DMS53 (cell line): ENCODE measurements at regions not wholly inside any gene's neighbourhood (a gene's known extent, or its start where the extent isn't known, plus 50 kb on each side); places are given as distances from the start of the nearest gene placed in this dataset.
A peak's percentile ranks its signal among the peaks of the same experiment; 100 is the strongest.

Source experiments
- DNase-seq: peaks from one replicate; lab custom pipeline; 2025; lab: John Stamatoyannopoulos, UW

DNA sequence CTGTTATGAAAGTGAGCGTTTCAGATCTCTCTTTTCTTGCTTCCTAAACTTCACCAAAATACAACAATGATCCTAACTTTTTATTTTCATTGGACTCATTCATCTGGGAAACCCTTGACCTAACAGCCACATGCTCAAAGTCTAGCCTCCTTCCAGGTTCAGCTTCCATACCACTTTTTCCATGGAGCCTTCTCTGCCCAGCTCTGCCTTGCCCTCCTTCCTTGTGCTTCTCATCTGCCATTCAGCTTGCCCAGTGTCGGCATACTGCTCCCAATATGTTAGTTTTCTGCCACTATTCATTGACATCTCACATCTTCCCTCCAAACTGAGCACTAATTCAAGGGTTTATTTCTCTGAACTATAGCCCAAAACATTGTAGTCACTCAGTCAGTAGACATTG lies 214.7 kb downstream of the RAD51AP2 start:
- no peak for DNase-seq

DNA sequence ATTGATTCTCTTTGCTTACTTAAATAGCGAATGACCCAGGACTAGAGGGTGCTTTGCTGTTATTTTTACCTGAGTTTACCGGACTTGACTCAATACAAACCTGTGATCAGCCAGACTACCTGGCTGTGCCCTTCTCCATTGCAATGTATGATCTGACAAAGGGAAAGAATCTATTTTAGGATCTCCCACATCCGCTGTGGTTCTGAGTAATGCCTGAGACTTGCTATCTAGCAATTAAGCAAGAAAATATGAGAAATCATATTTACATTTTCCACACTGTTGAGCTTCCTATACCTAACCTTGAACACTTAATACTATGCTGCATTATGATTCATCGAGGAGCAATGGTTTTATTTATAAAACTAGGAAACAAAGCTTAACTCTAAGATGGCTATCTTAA lies 215.2 kb downstream of the RAD51AP2 start:
- no peak for DNase-seq

DNA sequence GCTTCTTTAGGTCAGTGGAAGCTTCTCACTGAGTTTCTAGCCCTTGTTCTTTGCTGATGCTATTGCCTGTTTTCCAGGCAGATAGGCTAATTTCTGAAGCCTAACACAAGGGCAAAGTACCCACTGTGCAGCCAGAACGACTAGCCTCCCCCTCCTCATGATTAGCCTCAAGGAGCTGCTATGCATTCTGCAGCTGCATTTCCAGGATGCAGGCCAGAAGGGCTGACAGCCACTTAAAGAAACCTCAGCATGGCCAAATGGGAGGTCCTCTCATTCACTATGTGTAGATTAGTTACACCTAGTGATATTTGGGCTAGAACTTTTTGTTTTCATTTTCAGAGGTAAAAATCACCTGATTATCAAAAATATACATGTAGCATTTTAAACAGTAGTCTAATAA lies 216.0 kb downstream of the RAD51AP2 start:
- DNase-seq, result no peak

DNA sequence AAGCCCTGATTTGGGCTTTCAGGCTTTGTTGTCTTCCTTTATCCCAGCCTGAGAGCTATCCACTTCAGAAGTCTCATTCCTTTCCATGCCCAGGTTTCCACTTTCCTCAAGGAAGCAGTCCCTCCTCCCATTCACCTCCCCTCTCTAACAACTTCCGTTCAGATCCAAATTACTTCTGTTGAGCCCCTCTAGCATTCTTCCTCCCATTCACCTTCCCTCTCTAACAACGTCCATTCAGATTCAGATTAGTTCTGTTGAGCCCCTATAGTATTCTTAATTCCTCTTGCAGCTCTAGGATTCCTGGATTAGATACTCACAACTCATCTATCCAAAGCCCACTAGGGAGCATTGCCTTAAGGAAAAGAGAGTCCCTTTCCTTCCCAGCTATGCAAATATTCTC lies 216.8 kb downstream of the RAD51AP2 start:
- DNase-seq, result no peak

DNA sequence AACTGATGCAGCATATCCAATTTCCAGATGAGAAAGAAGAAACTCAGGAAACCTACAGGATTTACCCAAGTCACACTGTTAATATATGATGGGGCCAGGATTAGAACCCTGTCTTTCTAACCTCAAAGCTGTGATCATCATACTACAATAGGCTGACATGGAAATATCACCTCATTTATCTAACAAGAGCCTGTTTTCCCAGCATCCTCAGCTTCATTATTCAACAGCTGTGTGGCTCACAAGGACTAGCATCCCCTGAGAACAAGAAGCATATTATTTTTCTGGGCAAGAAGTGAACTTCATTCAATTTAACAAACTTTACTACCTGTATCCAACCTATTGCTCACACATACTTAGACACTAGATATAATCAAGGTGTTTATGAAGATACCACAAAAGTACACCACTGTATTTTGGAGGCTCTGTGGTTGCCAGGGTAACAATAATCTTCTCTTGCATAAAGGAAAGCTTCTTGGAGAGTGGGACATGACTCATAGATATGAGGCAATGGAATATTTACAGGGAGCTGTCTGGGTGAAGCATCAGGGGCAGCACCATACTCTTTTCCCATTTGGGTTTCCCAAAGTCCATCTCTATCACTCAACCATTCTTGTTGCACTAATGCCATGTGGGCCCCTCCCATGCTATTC lies 218.2 kb downstream of the RAD51AP2 start:
- peak; percentile 38 for DNase-seq

DNA sequence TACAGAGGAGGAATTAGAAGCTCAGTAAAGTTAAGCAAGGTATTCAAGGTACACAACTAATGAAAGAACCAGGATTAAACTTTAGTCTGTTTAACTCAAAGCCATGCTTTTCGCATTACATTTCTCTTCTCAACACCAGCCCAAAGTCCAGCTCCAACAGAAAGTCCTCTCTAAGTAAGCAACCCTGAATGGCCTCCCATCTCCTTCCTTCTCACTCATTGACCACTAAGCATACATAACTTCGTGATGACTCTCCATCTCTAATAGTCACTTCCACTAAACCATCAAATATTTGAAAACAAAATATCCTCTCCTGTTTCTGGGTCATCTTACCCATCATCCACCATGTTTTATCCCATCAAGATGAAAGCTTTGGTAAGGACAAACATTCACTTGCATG lies 219.8 kb downstream of the RAD51AP2 start:
- DNase-seq, result no peak

DNA sequence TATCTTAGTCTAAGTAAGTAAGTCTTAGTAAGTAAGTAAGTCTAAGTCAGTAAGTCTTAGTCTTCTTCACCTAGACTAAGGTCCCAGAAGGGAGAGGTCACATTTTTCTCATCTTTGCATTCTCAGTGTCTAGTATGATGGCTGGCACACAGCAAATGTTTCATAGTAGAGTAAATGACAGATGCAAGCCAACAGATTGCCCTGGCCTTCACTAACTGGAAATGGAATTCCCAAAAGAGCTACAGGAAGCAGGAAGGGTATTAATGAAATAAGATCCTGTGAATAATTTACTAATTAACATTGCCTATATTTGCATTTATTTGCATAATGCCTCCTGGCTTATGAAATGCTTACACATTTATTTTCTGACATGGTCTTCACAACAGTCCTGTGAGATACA lies 221.6 kb downstream of the RAD51AP2 start:
- DNase-seq, result no peak

DNA sequence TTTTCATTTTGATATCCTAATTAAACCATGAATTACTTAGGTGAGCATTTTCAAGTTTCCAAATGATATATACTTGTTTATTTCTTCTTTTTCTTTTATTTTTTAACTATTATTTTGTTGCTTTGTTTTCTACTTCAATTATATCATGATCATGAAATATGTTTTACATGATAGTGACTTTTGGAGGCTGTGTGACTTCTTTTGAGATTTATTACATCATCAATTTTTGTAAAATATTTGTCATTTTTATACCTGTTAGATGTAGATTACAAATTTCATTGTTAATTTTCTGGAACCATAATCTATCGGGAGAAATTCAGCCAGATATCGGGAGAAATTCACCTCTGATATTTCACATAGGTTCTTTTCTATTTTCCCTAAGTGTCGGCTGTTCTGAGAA lies 228.6 kb downstream of the RAD51AP2 start:
- DNase-seq, result no peak

DNA sequence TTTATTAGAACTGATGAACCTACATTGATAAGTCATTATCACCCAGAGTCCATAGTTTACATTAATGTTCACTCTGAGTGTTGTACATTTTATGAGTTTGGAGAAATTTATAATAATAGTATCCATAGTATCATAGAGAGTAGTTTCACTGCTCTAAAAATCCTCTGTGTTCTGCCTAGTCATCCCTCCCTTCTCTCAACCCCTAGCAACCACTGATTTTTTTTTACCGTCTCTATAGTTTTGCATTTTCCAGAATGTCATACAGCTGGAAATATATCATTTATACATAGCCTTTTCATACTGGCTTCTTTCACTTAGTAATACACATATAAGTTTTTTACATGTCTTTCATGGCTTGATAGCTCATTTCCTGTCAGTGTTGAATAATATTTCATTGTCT lies 231.1 kb downstream of the RAD51AP2 start:
- no peak for DNase-seq

DNA sequence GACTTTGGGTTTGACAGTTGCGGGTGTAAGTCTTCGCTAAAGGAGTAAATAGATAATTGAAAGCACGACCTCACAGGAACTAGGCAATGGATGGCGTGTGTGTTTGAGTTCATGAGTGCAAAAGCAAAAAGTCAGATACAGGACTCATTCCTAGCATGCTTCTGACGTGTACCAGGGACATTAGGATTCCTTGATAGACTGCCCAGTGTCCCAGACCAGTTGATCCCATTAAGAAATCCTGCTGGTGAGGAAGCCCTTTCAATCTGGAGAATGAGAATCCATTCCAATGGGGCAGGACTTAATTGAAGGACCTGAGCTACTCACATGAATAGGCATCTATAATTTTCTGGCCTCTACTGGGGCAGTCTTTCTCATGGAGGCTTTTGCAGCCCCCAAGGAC lies 235.4 kb downstream of the RAD51AP2 start:
- no peak for DNase-seq

DNA sequence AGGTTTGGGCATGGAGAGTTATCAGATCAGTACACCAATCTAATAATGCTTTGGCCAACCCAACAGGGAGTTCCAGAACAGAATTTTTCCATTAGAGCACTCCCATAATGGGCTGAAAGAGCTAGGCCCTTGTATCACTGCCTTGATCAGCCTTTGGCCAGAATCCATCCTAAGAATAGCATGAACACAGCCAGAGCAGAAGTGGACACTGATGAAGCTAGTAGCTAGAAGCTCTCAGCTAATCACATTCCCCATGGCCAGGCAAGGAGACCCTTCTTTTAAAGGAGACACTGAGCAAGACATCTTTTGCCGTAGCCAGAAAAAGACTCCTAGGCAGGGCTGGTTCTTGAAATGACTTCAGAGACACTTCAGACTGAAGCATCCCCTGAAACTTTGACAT lies 236.0 kb downstream of the RAD51AP2 start:
- DNase-seq, result no peak

DNA sequence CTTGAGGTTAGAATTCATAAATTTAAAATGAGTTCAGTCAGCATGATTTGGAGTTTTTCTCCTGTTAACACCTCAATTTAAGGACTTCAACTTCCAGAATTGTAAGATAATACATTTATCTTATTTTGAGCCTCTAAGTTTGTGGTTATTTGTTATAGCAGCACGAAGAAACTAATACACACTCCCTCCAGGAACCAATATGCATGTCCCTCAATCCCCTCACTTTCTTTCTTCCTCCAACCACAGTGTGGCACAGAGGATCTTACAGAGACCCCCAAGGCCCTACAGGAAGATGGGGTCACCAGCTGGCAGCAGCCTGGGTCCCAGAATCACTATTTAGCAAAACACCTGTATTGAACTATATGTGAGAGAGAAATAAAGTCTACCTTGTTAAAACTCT lies 242.0 kb downstream of the RAD51AP2 start:
- DNase-seq, result no peak

DNA sequence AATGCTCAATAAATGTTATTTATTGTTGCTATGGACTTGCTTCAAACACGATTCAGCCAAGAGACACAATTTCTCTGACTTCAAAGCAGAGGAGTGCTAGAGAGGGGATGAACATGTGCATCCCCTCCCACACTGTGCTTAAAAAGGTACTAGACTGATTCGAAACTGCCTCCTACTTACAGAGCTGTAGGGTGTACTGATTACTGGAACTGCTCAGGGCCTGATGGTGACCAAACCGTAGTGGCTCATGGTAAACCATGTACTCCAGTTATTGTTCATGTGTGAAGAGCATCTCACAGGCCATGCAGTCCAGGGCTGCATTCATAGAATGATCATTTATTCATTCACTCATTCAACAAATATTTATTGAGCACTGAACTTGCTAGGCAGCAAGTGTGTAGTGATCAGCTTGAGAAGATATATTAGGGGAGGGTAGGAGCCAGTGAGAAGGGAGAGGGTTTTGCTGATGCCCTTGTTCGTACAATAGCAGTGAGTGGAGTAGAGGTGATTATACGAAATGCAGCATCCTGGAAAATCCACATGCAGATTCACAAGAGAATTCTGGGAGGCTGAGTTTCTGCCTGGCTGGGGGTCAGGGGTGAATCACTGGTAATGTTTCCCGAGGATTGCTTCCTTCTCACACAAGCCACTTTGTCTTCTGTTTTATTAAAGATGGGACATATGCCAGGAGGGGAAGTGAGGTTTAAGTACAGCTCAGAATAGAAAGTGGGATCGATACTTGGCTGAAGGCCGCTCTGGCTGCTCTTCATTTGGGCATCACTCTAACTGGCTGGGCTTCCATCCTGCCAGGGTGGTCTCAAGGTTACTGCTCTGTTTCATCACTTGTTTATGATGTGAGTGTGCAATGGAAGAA lies 245.4 kb downstream of the RAD51AP2 start:
- DNase-seq, result peak; percentile 1

DNA sequence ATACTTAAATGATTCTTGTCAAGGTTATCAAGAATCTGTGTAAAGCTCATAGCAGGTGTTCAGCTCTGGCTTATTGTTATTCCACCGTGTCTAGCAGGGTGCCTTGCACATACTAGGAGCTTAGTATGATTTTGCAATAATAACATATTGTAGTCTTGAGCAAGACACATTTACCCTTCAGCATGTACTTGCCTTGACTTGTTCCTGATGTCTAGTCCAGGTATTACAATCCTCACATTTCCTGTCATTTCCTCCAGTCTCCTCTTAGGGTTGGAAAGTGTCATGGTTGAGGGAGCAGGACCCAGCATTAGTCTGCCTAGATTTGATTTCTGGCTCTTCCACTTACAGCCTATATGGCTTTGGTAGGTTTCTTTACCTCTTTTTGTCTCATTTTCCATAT lies 246.1 kb downstream of the RAD51AP2 start:
- DNase-seq, result no peak

DNA sequence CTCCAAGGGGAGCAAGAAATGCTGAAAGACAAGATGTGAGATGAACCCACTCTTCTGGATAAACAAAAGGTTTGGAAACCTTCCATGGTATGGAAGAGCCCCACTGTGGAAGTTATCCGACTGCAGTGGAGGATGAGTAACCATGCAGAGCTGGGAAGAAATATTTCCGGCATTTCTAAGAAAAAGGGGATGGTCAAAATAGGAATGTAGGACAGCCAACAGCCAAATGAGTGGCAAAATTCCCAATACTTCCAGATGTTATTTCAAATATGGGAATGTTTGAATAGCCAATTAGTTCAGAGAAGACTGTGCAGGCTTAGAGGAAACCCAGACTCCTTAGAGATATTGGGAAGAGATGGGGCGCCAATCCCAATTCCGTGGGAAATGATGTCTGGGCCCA lies 246.8 kb downstream of the RAD51AP2 start:
- no peak for DNase-seq

DNA sequence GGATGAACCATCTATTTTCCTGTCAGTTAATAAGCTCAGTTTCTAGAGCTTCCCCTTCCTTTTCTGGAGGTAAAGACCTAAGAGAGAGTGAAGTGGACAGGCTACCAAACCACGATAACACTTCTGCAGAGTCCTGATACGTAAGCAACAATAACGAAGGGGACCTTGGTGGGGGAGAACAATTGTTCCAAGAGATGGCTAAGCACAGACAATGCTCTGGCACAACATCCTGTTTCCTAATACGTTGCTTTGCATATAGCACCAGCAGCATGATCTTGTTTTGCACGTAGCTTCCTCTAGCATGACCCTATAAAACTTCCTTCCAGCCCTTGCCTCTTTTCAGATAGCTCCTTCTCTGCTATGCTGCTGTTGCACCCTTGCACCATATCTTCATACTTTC lies 247.3 kb downstream of the RAD51AP2 start:
- no peak for DNase-seq

DNA sequence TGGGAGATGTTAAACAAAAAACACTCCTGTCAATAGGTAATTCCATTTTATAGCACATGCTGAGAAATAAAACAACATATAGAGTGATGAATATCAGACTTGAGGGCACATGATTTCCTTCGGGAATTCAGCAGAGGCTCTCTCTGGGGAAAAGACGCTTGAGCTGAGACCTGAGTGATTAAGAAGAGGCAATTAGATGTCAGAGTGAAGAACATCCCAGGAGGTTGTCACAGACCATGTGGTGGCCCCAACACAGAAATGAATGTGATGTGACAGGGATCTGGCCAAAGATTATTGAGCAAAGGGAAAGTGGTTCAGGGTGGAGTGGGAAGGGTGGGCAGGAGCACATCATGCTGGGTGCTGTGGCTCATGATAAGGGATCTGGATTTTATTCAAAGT lies 254.7 kb downstream of the RAD51AP2 start:
- no peak for DNase-seq

DNA sequence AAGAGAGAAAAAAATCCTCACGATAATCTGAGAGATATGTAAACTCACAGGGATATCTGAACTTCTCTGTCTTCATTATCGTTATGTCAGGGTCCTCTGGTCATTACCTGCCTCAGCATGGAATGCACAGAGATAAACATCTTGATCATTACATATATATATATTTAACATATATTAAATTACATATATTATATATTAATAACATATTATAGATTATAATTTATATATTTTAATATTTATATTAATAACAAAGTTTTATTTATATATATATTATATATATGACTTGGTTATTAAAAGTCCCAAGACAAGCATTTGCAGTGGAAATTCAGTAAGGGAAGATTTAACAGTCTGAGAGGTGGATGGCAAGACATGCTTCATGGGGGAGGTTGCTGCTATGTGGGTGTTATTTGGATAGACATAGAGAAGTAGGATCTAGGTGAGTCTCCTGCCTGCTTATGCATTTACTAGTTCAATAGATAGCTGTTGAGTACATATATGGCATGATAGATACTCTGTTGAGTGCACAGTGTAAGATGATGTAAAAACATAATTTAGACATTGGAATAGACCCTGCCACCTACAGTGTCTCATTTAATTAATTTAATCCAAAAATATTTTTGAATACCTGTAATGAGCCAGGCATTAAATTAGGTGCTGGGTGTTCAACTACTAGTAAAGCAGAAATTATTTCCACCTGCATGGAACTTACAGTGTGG lies 255.2 kb downstream of the RAD51AP2 start:
- DNase-seq, result no peak

DNA sequence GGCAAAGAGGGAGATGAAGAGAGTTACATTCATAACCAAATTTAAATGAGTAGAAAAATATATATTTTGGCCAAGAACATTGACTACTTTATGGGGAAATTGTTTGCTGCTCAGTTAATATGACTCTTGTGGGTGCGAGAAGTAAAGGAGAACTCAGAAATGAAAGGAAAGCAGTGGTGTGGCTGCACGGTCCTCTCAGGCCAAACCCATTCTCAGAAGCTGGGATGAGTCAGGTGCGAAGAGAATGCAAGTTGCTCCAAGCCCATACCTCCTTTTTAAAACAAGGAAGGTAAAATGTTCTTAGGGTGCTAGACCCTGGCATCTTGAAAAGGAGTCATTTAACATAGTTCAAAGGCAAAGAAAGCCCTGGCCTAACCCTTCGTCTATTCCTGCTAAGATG lies 258.6 kb downstream of the RAD51AP2 start:
- no peak for DNase-seq

DNA sequence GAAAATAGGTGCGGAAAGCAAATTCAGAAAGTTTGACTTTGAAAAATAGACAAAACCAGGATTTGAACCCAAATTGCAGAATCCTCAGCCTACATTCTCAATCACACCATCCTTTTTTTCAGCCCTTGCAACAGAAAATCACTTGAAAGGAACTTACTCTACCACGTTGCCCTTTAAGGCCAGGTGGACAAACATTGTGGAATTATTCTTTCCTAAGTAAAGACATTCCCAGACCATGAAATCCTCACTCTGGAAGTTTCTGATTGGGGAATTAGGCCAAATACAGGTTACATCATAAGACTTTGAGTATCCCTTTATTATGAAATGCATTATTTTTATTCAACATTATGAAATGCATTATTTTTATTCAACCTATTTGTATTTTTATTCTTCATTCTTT lies 259.4 kb downstream of the RAD51AP2 start:
- no peak for DNase-seq

DNA sequence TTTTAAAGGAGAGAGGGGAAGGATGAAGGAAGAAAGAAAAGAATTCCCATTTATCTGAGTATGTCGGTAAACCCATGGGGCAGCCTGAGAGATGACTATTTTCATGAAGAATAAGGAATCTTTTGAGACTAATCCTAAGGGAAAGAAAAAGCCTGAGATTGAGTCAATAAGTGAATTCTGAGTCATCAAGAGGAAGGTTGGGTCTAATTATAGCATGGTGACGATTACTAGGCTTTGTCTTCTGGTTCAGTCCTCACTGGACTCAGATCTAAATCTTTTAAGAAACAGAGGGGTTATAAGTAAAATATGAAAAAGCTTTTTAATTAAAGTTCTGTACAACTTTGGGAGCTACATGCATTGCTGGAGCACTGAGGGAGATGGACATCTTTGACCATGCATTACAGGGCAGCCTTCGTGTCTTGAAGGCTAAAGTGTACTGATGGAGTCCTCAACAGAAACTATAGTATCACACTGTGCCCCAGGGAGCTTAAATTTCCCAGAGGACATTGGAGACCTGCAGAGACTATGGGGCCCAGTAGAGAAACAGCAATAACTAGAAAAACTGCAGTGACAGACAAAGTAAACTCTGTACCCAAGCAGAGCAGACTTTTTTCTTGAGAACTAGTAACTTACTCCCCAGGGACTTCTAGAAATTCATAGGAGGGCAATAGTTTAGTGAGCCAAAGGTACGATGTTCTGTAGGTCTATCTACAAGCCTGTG lies 260.9 kb downstream of the RAD51AP2 start:
- DNase-seq, result peak; percentile 4

DNA sequence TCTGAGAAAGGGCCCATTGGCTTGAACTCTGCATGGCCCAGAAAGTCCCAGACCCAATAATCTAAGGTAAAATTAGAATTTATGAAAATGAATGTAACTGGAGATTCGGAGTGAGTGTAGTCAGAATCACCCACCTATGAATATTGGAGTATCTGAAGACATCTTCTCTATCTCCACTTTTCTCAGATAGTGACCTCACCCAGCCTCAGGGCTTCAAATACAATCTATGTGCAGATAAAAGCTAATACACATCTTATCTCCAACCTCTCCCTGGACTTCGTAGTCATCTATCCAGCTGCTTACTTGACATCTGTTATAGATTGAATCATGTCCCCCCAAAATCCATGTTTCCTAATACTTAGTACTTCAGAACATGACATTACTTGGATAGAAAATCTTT lies 263.2 kb downstream of the RAD51AP2 start:
- DNase-seq, result no peak
